ENCODE measurements at regions not wholly inside any gene's neighbourhood (a gene's known extent, or its start where the extent isn't known, plus 50 kb on each side); places are given as distances from the start of the nearest gene placed in this dataset.

DNA sequence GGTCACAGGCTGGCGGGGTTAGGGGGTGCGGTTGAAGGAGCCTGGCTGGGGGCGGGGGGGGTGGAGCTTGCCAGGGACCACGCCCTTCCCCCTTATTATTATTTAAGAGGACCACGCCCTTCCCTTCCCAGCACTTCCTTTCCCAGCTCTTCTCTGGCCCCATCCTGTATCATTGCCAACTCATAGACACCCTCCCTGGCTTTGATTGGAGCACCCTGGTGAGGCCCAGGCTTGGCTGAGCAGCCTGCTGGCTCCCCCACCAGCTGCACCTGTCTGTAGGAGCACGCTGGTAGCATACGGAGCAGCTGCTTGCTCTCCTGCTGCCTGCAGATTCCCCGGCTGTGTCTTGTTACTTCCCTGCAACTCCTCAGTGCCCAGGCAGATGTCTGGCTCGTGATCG is 62.5 kb upstream of the PDX1 start:
- TF ChIP-seq, protein P1, sequence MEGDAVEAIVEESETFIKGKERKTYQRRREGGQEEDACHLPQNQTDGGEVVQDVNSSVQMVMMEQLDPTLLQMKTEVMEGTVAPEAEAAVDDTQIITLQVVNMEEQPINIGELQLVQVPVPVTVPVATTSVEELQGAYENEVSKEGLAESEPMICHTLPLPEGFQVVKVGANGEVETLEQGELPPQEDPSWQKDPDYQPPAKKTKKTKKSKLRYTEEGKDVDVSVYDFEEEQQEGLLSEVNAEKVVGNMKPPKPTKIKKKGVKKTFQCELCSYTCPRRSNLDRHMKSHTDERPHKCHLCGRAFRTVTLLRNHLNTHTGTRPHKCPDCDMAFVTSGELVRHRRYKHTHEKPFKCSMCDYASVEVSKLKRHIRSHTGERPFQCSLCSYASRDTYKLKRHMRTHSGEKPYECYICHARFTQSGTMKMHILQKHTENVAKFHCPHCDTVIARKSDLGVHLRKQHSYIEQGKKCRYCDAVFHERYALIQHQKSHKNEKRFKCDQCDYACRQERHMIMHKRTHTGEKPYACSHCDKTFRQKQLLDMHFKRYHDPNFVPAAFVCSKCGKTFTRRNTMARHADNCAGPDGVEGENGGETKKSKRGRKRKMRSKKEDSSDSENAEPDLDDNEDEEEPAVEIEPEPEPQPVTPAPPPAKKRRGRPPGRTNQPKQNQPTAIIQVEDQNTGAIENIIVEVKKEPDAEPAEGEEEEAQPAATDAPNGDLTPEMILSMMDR (IDR thresholded peaks at IDR 0.05): no peak
- TF ChIP-seq EP300 (IDR thresholded peaks at IDR 0.05) (no peak), POLR2AphosphoS5 (IDR thresholded peaks at IDR 0.05) (no peak)

Measured in gastroesophageal sphincter (tissue), 3 donors.